ENCODE measurements at regions not wholly inside any gene's neighbourhood (a gene's known extent, or its start where the extent isn't known, plus 50 kb on each side); places are given as distances from the start of the nearest gene placed in this dataset.

- TF ChIP-seq CTCF (conservative IDR thresholded peaks at IDR 0.05) (no peak), EZH2 (IDR thresholded peaks at IDR 0.05; ENCODE audit: low read depth) (no peak)
Measured at GRCh38 chr1:118445156-118445555, 260.1 kb upstream of the SPAG17 start.
